HG02852 (cell line): ENCODE measurements at regions not wholly inside any gene's neighbourhood (a gene's known extent, or its start where the extent isn't known, plus 50 kb on each side); places are given as distances from the start of the nearest gene placed in this dataset.
"Not testable (repeated sequence)": the region's sequence is repeated elsewhere in the genome, so short reads cannot be mapped to it uniquely, and the experiment has no call there.

Source experiments
- ATAC-seq: cut with Tn5 transposase; IDR thresholded peaks from one replicate; pipeline ENCODE4 v1.9.1; 2021; ENCODE audit warnings: mild to moderate bottlenecking, moderate library complexity; ENCODE audit not compliant: unreplicated experiment

DNA sequence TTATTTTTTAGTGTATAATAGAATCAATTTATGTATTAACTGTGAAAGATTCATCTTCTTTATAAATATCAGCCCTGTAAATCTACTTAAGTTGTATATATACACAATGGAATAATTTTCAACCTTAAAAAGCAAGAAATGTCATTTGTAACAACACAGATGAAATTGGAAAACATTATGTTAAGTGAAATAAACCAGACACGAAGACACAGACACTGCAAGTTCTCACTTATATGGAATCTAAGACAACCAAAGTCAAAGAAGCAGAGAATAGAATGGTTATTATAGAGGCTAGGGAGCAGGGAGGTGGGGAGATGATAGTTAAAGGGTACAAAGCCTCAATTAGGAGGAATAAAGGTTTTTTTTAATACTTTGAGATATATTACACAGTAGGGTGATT, 1404.4 kb downstream of the HACE1 start:
- ATAC-seq = no peak

DNA sequence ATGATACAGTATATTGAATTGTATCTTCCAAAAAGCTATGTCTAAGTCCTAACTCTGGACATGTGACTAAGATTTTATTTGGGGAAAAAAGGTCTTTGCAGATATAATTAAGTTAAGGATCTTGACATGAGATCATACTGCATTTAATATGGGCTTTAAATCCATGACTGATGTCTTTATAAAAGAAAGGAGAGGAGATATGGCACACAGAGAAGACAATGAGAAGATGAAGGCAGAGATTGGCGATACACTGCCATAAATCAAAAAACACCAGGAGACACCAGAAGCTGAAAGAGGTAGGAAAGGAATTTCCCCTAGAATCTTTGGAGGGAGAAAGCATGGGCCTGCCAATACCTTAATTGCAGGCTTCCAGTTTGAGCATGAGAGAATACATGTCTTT, 1450.2 kb downstream of the HACE1 start:
- no peak for ATAC-seq

DNA sequence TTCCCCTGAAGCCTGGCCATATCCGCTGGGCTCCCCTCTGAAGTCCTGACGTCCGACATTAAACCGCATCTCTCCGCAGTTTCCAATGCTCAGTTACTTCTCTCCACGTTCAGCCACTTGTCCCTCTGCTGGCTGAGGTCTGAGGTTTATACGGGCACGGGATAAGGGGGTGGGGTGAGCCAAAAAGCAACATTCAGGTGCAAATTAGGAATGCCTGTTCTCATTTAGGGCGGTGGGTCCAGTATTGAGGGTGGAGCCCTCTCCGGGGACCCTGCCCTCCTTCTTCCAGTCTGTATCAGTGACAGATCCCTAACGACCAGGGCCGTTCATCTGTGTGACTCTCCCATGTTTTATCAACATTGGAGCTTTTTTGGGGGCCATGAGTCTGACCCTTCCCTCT, 1454.4 kb downstream of the HACE1 start:
- ATAC-seq = no peak

DNA sequence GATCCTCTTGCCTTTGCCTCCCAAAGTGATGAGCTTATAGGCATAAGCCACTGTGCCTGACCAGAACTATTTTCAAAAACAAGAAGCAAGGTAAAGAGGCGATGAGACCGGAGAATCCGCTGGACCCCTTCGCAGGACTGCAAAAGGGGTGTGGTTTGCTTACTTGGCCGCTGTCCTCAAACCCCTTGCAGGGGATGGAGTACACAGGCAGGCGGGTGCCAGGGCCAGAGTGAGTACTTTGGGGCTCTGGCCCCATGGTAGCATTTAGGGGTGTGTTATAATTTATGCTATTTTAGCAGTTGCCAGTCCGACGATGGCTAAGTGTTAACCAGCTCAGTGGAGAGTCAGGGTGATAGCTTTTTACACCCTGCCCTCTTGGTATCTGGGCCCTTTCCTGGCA, 1454.9 kb downstream of the HACE1 start:
- ATAC-seq = no peak

DNA sequence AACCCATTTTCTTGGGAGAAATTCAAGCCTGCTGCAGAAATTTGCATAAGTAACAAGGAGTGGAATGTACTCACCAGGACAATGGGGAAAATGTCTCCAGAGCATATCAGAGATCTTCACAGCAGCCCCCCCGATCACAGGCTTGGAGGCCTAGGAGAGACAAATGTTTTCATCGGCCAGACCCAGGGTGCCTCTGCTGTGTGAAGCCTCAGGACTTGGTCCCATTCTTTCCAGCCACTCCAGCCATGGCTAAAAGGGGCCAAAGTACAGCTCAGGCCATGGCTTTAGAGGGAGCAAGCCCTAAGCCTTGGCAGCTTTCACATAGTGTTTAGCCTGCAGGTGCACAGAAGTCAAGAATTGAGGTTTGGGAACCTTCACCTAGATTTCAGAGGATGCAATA, 1463.0 kb downstream of the HACE1 start:
- no peak for ATAC-seq

DNA sequence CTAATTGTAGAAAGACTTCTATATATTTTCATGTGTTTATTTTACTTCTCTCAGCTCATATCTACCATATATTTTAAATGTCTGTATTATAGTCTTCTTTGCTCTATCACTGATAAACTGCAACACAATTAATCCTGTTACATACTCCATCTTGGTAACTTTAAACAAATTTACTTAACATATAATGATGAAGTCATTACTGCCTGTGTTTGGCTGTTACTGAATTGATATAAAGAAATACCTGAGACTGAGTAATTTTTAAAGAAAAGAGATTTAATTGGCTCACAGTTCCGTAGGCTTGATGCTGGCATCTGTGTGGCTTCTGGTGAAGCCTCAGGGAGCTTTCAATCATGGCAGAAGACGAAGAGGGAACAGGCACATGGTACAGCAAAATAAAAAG, 1480.4 kb downstream of the HACE1 start:
- no peak for ATAC-seq

DNA sequence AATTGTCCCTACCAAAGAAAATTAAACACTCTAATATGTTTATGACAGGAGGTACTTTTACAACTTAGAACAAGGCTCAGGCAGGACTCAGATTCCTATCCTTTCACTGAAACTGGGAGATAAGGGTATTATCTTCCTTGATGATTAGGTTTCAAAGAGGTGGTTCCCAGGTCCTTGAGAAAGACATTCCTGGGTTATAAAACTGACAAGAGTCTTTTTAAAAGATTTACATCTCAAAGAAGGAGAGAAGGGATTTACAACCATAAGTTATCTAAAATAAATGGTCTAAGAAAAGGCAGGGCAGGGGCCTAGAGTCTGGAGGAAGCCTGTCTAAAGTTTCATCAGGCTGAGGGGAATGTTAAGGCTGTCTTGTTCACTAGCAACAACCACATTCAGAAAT, 1492.5 kb downstream of the HACE1 start:
- ATAC-seq = no peak

DNA sequence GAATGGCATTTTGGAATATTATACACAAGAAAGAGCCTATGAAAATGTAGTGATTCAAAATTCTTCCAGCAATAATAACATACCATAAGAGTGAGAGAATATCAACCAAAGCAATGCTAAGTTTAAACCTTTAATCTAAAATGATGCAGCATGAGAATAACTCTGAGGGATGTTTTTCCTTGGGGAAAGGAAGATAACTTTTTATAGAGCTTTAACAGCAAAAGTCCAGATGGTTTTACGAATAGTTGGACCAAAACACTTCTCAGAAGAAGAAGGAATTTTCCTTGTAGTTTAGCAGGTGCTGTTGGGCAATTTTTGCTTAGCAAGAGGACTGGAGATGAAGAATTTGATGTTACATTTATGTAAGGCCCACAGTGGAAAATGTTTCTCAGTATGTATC, 1503.2 kb downstream of the HACE1 start:
- ATAC-seq = no peak

DNA sequence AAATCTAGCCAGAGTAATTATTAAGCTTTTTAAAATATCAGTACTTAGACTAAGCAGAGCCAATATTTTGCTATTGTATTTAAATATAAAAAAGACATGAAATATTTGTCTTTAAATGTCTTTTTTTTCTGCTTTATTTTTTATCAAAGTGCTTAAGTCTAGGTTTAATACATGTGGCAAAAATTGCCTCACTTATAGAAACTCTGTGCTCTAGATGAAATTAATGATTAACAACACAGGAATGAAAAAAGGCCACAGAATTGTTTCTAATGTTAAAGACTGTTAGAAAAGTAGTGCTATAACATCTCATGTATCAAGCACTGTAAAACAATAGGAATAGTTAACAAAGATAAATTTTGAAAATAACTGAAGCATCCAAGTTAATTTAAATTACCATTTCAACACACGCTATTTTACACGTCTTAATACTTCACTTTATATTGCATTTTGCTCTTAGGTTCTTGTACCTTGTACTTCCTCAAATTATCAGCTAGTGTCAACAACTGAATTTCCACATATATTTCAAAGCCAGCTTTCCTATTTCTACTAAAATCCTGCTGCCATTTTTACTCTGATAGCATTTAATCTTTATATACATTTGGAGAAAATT, 1515.1 kb downstream of the HACE1 start:
- no peak for ATAC-seq

DNA sequence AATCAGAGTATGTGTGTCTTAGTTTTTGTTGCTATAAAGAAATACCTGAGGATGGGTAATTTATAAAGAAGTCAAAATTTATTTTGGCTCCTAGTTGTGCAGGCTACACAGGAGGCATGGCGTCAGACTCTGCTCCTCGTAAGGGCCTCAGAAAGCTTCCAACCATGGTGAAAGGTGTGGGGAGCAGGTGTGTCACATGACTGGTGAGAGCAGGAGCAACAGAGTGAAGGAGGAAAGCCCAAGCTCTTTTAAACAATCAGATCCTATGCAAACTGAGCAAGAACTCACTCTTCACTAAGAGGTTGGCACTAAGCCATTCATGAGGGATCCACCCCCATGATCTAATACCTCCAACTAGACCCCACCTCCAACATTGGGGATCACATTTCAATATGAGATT, 1524.3 kb downstream of the HACE1 start:
- no peak for ATAC-seq

DNA sequence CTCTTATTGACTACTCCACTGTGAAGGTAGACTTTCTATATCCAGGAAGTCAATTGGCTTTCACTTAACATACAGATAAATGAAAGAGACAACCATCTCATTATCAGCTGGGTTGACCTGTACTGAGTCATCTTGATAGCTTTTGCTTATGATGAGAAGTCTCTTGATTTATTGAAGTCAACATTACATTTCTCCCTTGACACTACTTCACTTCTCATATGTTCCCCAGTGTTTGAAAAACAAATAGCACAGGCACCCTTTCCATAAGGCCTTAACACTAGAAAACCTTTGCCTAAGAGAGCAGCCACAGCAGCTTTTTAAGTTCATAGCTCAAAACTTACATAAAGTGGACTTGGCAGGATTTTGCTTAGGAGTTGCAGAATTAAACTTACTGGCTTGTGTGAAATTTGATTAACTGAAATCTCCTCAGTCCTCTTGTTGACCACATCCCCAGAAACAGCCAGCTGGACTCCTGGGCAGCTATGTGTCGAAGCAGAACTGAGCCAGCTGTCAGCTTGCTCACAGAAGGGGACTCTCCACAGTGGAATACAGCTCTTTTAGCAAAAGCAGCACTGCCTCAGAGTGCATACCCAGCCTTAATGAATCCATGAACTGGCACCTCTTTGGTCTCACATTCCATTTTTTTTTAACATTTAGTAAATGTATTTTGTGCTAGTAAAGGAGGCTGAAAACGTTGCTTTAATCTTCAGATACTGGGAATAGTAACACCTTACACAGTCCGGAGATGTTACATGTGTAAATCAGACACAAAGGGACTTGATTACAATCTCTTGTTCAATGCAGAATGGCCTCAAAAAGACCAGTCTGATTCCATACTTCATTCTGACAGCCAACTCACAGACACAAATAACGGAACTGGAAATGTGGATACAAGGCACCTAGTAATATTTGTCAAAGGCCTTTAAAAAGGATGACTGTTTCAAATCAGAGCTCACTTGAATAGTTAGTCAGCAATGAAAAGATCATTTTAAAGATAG, 1532.7 kb downstream of the HACE1 start:
- no peak for ATAC-seq

DNA sequence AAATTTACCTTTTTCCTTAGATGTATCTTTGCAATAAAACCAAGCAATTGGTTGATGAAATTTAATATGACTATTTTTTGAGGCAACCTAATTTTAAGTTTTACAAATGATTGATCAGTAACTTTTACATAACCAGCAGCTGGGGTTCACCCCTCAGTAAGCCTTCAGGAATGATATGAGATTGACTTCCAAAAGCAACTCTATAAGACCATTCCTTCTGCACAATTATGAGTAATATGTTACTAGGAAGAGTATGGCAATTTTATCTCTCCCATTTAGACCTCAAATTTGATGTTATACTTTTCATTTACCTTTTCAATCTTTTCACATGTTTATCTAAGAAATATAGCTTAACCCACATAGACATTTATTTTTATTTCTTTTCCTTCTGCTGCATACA, 1546.3 kb downstream of the HACE1 start:
- no peak for ATAC-seq

DNA sequence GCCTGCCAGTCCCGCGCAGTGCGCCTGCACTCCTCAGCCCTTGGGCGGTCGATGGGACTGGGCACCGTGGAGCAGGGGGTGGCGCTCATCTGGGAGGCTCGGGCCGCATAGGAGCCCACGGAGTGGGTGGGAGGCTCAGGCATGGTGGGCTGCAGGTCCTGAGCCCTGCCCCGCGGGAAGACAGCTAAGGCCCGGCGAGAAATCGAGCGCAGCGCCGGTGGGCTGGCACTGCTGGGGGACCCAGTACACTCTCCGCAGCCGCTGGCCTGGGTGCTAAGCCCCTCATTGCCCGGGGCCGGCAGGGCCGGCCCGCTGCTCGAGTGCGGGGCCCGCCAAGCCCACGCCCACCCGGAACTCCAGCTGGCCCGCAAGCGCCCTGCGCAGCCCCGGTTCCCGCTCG, 1565.3 kb downstream of the HACE1 start:
- not testable (repeated sequence) for ATAC-seq

DNA sequence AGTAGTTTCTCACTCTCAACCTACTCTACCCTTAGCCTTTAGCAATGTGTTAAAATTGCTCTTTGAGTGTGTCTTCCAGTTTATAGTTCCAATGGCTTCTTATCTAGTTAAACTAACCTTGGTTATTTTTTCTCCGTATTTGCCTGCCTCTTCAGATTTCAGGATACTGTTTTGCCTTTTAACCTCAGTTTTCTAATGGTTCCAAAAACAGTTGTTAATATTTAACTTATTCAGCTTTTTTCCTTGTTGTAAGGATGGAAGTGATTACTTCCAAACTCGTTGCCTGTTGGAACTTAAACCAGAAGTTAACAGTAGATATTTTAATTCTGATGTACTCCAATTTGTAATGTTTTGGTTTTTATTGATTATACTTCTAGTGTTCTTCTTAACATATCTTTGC, 1574.9 kb downstream of the HACE1 start:
- ATAC-seq = no peak

DNA sequence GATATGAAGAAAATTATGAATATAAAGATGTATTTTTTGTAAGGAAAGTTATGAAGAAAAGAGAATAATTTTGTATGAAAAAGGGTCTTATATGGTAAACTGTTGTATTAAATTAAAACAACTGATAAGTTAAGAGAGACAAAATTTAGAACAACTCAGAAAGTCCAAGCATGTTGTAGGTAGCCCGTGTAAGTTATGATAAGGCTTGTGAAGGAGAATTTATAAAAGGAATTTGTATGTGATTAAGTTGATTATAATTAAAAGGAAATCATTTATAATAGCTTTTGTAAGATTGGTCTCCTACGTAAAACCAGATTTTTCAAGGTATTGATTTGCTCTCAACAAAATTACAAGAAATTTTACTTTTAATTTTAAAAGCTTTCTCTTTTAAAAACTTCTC, 1579.3 kb downstream of the HACE1 start:
- ATAC-seq = no peak

DNA sequence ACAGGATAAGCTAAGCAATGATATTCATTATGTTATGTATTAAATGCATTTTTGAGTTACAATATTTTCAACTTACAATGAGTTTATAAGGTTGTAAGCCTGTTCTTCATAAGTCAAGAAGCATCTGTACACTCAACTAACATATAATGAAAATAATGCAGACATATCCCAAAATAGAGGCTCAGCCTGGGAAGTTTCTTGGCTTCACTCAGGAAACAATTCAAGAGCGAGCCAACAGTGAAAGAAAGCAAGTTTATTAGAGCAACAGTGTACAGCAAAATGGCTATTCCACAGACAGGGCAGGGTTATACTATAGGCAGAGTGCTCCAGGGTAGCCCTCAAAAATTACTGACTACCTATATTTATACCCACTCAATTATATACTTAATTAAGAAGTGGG, 1581.8 kb downstream of the HACE1 start:
- ATAC-seq = no peak

DNA sequence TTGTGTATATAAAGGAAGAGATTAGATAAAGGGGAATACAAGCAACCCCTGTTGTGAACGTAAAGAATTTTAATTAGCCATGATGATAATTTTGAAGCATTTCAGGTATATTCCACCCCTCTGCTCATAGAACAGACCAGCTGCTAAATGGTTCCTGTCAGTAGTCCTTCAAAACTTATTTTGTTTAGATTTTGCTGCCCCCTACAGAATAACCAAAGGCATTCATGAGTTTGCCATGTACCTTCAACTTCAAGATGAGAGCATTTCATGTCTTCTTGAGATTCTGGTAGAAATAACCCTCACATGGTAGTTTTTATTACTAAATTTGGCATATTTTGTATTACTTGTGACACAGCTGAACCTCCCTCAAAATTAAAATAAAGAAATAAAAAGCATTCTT, 1586.7 kb downstream of the HACE1 start:
- no peak for ATAC-seq

DNA sequence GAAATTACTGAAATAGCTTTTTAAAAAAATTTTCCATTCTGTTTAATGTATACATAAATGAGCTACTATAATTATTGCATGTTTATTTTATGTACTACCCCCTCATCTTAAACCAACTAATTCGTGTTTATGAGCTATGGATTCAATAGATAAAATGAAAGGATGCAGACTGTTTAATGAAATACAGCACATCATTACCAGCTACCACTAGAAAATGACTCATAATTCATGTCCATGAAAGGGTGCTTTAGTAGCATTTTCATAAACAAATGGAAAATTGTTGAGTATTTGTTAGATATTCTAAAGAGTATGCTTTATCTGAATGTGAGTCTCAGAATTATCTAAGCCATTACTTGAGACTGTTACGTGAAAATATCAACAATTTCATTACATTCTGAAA, 1590.1 kb downstream of the HACE1 start:
- no peak for ATAC-seq

DNA sequence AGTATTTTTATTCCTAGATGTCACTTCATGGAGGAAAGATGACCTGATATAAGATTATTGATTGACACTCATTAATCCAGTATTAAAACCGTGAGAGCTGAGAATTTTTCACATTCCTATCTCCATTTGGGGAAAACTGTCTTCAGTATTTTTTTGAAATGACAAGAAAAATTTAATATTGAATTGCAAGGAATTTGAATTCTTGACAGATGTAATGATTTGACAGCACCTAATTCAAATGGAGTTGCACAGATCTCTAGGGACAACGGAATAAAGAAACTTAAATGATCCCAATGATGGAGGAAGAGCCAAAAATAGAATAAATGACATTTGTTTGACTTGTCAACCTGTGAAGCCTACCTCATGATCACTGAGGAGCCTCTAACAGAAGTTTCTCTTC, 1591.4 kb downstream of the HACE1 start:
- no peak for ATAC-seq

DNA sequence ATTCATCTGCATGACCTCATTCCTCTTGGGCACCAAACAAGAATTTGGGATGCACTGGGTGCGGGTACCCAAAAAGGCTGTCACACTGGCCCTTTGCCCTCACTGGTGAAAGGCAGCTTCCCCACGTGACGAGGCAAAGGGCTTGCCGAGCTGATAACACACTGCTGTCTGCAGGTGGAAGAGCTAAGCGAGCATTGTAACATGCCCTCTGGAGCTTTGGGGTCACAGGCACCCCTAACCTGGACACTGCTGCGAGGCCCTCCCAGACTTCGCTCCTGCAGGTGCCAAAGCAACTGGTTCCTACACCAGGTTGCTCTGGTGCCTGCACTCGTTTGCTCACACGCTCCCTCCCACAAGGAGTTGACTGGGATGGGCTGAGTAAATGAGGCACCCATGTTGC, 1595.7 kb downstream of the HACE1 start:
- ATAC-seq = no peak

DNA sequence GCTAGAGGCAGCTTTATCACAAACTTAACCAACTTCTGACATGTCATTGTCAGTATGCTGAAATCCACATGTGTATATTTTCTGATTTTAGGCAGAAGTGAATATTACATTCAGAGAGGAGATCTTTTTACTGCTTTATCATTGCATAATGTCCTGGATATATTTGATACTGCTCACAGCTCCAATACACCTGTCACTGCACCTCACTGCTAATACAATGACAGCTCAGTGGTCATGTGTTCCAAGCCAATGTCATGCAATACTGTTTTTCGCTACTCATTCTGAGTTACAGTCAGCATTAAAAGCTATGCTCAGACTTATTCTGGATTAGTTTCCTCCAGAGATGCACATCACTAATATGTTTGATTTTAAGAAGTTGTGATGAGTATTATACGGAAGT, 1604.6 kb downstream of the HACE1 start:
- ATAC-seq = no peak

DNA sequence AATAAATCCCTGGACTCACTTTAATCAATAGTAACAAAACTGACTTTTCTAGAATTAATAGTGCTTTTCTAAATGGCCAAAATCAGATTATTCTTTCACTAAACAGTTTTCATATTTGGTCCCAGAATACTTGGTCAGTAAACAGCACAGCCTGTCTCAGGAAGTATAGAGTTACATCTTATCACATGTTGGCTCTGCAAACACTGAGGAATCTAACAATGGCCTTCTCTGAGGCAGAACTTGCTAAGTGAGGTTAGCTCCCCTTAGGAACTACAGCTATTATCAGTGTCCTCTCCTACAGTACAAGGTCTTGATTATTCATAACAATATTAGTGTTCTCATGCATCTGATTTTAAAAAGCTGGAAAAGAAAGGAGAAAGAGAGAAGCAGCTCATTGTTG, 1622.8 kb downstream of the HACE1 start:
- no peak for ATAC-seq
